ENCODE measurements at regions not wholly inside any gene's neighbourhood (a gene's known extent, or its start where the extent isn't known, plus 50 kb on each side); places are given as distances from the start of the nearest gene placed in this dataset.
"Not testable (repeated sequence)": the region's sequence is repeated elsewhere in the genome, so short reads cannot be mapped to it uniquely, and the experiment has no call there.

GRCh38 chr1:161439280-161440232 is 65.7 kb upstream of the FCGR2A start:
- no peak for TF ChIP-seq CTCF (IDR thresholded peaks at IDR 0.05)
- DNase-seq, result peak; percentile 76
- no peak overlapping the region for H3K27ac ChIP-seq
- H3K4me1 ChIP-seq, result no peaks in the 10 kb centered on the region
- no peaks in the 10 kb centered on the region for H3K36me3 ChIP-seq
- intact Hi-C loops (cut with DNase I), result no loop called here
- H3K4me3 ChIP-seq, result peak overlapping the region; percentile 51
- no peaks in the 10 kb centered on the region for H3K9me3 ChIP-seq
- H3K27me3 ChIP-seq, result no peaks in the 10 kb centered on the region
- ATAC-seq, result peak; percentile 6

DNA sequence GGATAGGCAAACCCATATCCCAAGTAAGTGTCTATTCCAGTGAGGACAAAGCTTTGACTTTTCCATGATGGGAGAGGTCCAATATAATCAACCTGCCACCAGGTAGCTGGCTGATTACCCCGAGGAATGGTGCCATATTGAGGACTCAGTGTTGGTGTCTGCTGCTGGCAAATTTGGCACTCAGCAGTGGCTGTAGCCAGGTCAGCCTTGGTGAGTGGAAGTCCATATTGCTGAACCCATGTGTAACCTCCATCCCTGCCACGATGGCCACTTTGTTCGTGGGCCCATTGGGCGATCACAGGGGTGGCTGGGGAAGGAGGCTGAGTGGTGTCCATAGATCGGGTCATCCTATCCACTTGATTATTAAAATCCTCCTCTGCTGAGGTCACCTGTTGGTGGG is 65.5 kb upstream of the CFAP126 start:
- intact Hi-C loops (cut with DNase I), result not testable (repeated sequence)

GRCh38 chr1:161432091-161432490 is 64.4 kb upstream of the CFAP126 start:
- ATAC-seq (no peak), DNase-seq (no peak)
- no peaks in the 10 kb centered on the region for H3K4me1 ChIP-seq
- H3K4me3 ChIP-seq, result no peak overlapping the region
- no peaks in the 10 kb centered on the region for H3K27me3 ChIP-seq
- no peaks in the 10 kb centered on the region for H3K9me3 ChIP-seq
- no peak for TF ChIP-seq CTCF (IDR thresholded peaks at IDR 0.05)
- intact Hi-C loops (cut with DNase I), result no loop called here
- no peaks in the 10 kb centered on the region for H3K36me3 ChIP-seq
- no peak overlapping the region for H3K27ac ChIP-seq

More for the DNA sequence above, 65.5 kb upstream of the CFAP126 start:
- not testable (repeated sequence) for H3K27me3 ChIP-seq, H3K4me3 ChIP-seq, DNase-seq, H3K9me3 ChIP-seq, H3K27ac ChIP-seq, ATAC-seq, H3K4me1 ChIP-seq, H3K36me3 ChIP-seq

DNA sequence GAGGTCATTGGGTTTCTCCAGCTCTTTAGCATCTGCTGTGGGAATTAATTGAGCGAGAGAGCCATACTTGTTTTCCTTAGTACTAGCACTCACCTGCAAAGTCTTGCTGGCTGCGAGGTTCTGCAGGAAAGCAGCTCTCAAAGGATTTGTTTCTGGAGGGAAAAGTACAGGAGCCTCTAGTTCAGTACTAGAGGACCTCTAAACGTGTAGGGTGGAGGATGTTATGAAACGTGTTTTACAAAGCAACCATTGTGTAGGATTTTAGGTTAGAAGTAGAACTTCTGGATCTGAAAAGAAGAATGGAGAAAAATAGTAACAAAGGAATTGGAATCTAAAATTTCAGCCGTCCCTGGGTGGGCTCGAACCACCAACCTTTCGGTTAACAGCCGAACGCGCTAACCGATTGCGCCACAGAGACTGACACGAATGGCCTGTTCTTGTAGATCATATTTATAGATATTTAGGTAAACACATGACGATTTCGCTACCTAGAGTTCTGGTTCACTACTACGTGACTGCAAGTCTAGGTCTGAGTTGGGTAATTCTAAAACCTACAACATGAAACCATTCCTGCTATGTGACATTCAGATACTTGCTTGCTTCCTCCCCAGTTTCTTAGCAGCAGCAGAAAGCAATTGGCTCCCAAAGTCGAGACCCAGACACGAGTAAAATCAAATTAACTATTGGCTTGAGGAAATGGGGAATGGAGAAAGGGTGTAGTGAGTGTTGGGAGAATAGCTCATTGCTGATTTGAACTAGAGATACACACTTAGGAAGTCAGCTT is 60.2 kb upstream of the CFAP126 start:
- H3K9me3 ChIP-seq, result no peaks in the 10 kb centered on the region
- no peaks in the 10 kb centered on the region for H3K36me3 ChIP-seq
- no peaks in the 10 kb centered on the region for H3K4me1 ChIP-seq
- intact Hi-C loops (cut with DNase I), result no loop called here
- no peak for TF ChIP-seq CTCF (IDR thresholded peaks at IDR 0.05)
- H3K27me3 ChIP-seq, result no peaks in the 10 kb centered on the region
- DNase-seq (no peak), ATAC-seq (peak; percentile 61)
- no peak overlapping the region for H3K4me3 ChIP-seq
- H3K27ac ChIP-seq, result no peak overlapping the region

DNA sequence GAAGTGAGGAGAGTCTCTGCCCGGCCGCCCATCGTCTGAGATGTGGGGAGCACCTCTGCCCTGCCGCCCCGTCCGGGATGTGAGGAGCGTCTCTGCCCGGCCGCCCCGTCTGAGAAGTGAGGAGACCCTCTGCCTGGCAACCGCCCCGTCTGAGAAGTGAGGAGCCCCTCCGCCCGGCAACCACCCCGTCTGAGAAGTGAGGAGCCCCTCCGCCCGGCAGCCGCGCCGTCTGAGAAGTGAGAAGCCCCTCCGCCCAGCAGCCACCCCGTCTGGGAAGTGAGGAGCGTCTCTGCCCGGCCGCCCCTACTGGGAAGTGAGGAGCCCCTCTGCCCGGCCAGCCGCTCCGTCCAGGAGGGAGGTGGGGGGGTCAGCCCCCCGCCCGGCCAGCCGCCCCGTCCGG is 55.2 kb upstream of the CFAP126 start:
- H3K27ac ChIP-seq; DNase-seq; H3K27me3 ChIP-seq; H3K36me3 ChIP-seq; ATAC-seq; H3K4me3 ChIP-seq; intact Hi-C loops (cut with DNase I); H3K4me1 ChIP-seq; H3K9me3 ChIP-seq: not testable (repeated sequence)

GRCh38 chr1:161421456-161421855 is 53.8 kb upstream of the CFAP126 start:
- H3K36me3 ChIP-seq, result no peaks in the 10 kb centered on the region
- intact Hi-C loops (cut with DNase I), result no loop called here
- H3K4me1 ChIP-seq, result no peaks in the 10 kb centered on the region
- ATAC-seq (no peak), DNase-seq (no peak)
- H3K27me3 ChIP-seq, result no peaks in the 10 kb centered on the region
- H3K9me3 ChIP-seq, result no peaks in the 10 kb centered on the region
- no peak overlapping the region for H3K27ac ChIP-seq
- TF ChIP-seq CTCF (IDR thresholded peaks at IDR 0.05), result no peak
- H3K4me3 ChIP-seq, result no peak overlapping the region

All from upper lobe of right lung (tissue), 1 donor.